GM23248 (cell line): ENCODE measurements at regions not wholly inside any gene's neighbourhood (a gene's known extent, or its start where the extent isn't known, plus 50 kb on each side); places are given as distances from the start of the nearest gene placed in this dataset.

Source experiments
- DNase-seq: peaks from one replicate; pipeline ENCODE4 v3.0.0-alpha.2; 2015
- H2AFZ ChIP-seq: fragments of 200-600 bp; sonication (generic); 2 replicates; pipeline ENCODE4 v1.6.1; 2016; ENCODE audit warnings: antibody characterized with exemption
- H3F3A ChIP-seq: fragments of 200-600 bp; sonication (generic); 2 replicates; pipeline ENCODE4 v1.6.1; 2016; ENCODE audit warnings: mild to moderate bottlenecking, antibody characterized with exemption, mixed run types; ENCODE audit not compliant: insufficient read depth
- H3K27ac ChIP-seq: fragments of 200-600 bp; sonication (generic); 2 replicates; pipeline ENCODE4 v1.5.1; 2016; ENCODE audit warnings: mild to moderate bottlenecking
- H3K27me3 ChIP-seq: fragments of 200-600 bp; sonication (generic); replicated peaks from 2 replicates; pipeline ENCODE4 v1.6.1; 2016; ENCODE audit warnings: mild to moderate bottlenecking; ENCODE audit not compliant: insufficient read depth
- H3K36me3 ChIP-seq: fragments of 200-600 bp; sonication (generic); 2 replicates; pipeline ENCODE4 v1.6.1; 2016; ENCODE audit warnings: low read depth, mild to moderate bottlenecking
- H3K4me1 ChIP-seq: fragments of 200-600 bp; sonication (generic); 2 replicates; pipeline ENCODE4 v1.6.1; 2016; ENCODE audit warnings: mild to moderate bottlenecking; ENCODE audit not compliant: insufficient read depth
- H3K4me2 ChIP-seq: fragments of 200-600 bp; sonication (generic); one replicate; pipeline ENCODE4 v1.6.1; 2016; ENCODE audit warnings: mild to moderate bottlenecking; ENCODE audit not compliant: unreplicated experiment
- H3K4me3 ChIP-seq: fragments of 200-600 bp; sonication (generic); 2 replicates; pipeline ENCODE4 v1.5.1; 2016; ENCODE audit warnings: mild to moderate bottlenecking
- H3K79me2 ChIP-seq: fragments of 200-600 bp; sonication (generic); 2 replicates; pipeline ENCODE4 v1.6.1; 2016; ENCODE audit warnings: mild to moderate bottlenecking; ENCODE audit not compliant: insufficient read depth
- H3K9ac ChIP-seq: fragments of 200-600 bp; sonication (generic); 2 replicates; pipeline ENCODE4 v1.6.1; 2016; ENCODE audit warnings: mild to moderate bottlenecking
- H3K9me2 ChIP-seq: fragments of 200-600 bp; sonication (generic); 2 replicates; pipeline ENCODE4 v1.6.1; 2016; ENCODE audit warnings: mixed run types, mild to moderate bottlenecking, moderate library complexity; ENCODE audit not compliant: insufficient read depth
- H3K9me3 ChIP-seq: fragments of 200-600 bp; sonication (generic); one replicate; pipeline ENCODE4 v1.6.1; 2017; ENCODE audit warnings: low read depth
- H4K20me1 ChIP-seq: fragments of 200-600 bp; sonication (generic); 2 replicates; pipeline ENCODE4 v1.6.0; 2016; ENCODE audit not compliant: insufficient read depth
- EZH2 ChIP-seq: fragments of 200-600 bp; sonication (generic); IDR thresholded peaks from 2 replicates; pipeline ENCODE4 v1.6.1; 2018; ENCODE audit warnings: antibody characterized with exemption, mild to moderate bottlenecking; ENCODE audit not compliant: insufficient read depth, poor library complexity, severe bottlenecking
- EZH2phosphoT487 ChIP-seq: fragments of 200-600 bp; sonication (generic); IDR thresholded peaks from 2 replicates; pipeline ENCODE4 v1.6.1; 2018; ENCODE audit warnings: antibody characterized with exemption, moderate library complexity, mild to moderate bottlenecking, low read depth; ENCODE audit not compliant: insufficient read depth
- WGBS, 2 experiments: methylation state at CpG; one replicate each; pipeline ENCODE4 v1.1.6; 2015 to 2017; ENCODE audit warnings: low lambda C conversion rate in 2 of 2, low coverage in 1 of 2; ENCODE audit errors: missing lambda C conversion rate in 2 of 2; 5-methylcytosine and 5-hydroxymethylcytosine counted together
- in situ Hi-C: fragments of 300-500 bp; cut with MboI; formaldehyde crosslinking; loops from 2 replicates; pipeline ENCODE4 v1.15.0; 2020

- Histone ChIP-seq H3K27me3 (peaks cover 22% of the 10 kb centered on the region), H3K4me1 (no peaks in the 10 kb centered on the region), H3K4me2 (no peak overlapping the region), H3K36me3 (no peaks in the 10 kb centered on the region), H3K79me2 (no peaks in the 10 kb centered on the region), H3K27ac (no peak overlapping the region), H3K9me2 (no peaks in the 10 kb centered on the region), H3K9ac (no peak overlapping the region), H2AFZ (no peak overlapping the region), H4K20me1 (no peaks in the 10 kb centered on the region), H3K4me3 (no peak overlapping the region), H3K9me3 (no peaks in the 10 kb centered on the region), H3F3A (no peaks in the 10 kb centered on the region)
- in situ Hi-C loops: no loop called here
- no peak for DNase-seq
- WGBS, 2 experiments: 71% methylated on average over 22 of the region's 22 CpGs
- TF ChIP-seq EZH2phosphoT487 (no peak), EZH2 (no peak)
These were observed 66.4 kb downstream of the KCNF1 start for GRCh38 chr2:10978090-10978670.

- WGBS, 2 experiments: 66 to 73% methylated on average over 3 of the region's 3 CpGs
- in situ Hi-C loops: no loop called here
- Histone ChIP-seq H3F3A (no peaks in the 10 kb centered on the region), H3K9me3 (no peaks in the 10 kb centered on the region), H3K9ac (no peak overlapping the region), H3K4me3 (no peak overlapping the region), H3K27me3 (peaks cover 23% of the 10 kb centered on the region), H3K4me1 (no peaks in the 10 kb centered on the region), H3K36me3 (no peaks in the 10 kb centered on the region), H4K20me1 (no peaks in the 10 kb centered on the region), H3K27ac (no peak overlapping the region), H3K79me2 (no peaks in the 10 kb centered on the region), H2AFZ (no peak overlapping the region), H3K4me2 (no peak overlapping the region), H3K9me2 (no peaks in the 10 kb centered on the region)
- TF ChIP-seq EZH2phosphoT487 (no peak), EZH2 (no peak)
- no peak for DNase-seq
These were observed 68.3 kb downstream of the KCNF1 start for GRCh38 chr2:10980071-10980470.

GRCh38 chr2:10980886-10981425, 69.2 kb downstream of the KCNF1 start:
- H4K20me1 ChIP-seq: no peaks in the 10 kb centered on the region
- H3K36me3 ChIP-seq: no peaks in the 10 kb centered on the region
- no peak overlapping the region for H2AFZ ChIP-seq
- H3K9me3 ChIP-seq: no peaks in the 10 kb centered on the region
- no peaks in the 10 kb centered on the region for H3K4me1 ChIP-seq
- 69 to 73% methylated on average over 7 of the region's 7 CpGs for WGBS, 2 experiments
- H3K27me3 ChIP-seq: peaks cover 23% of the 10 kb centered on the region
- TF ChIP-seq EZH2phosphoT487 (no peak), EZH2 (no peak)
- in situ Hi-C loops: no loop called here
- H3K4me3 ChIP-seq: no peak overlapping the region
- H3K79me2 ChIP-seq: no peaks in the 10 kb centered on the region
- DNase-seq: no peak
- no peak overlapping the region for H3K4me2 ChIP-seq
- no peaks in the 10 kb centered on the region for H3F3A ChIP-seq
- H3K9me2 ChIP-seq: no peaks in the 10 kb centered on the region
- H3K9ac ChIP-seq: no peak overlapping the region
- no peak overlapping the region for H3K27ac ChIP-seq

GRCh38 chr2:10981451-10981850, 69.7 kb downstream of the KCNF1 start:
- H4K20me1 ChIP-seq: no peaks in the 10 kb centered on the region
- no peaks in the 10 kb centered on the region for H3K79me2 ChIP-seq
- H2AFZ ChIP-seq: no peak overlapping the region
- no peaks in the 10 kb centered on the region for H3K36me3 ChIP-seq
- no peak overlapping the region for H3K4me3 ChIP-seq
- H3K27me3 ChIP-seq: peaks cover 23% of the 10 kb centered on the region
- 88 to 90% methylated on average over 7 of the region's 7 CpGs for WGBS, 2 experiments
- no peak overlapping the region for H3K4me2 ChIP-seq
- no peaks in the 10 kb centered on the region for H3K9me2 ChIP-seq
- DNase-seq: no peak
- in situ Hi-C loops: no loop called here
- H3F3A ChIP-seq: no peaks in the 10 kb centered on the region
- no peak overlapping the region for H3K27ac ChIP-seq
- TF ChIP-seq EZH2phosphoT487 (no peak), EZH2 (no peak)
- no peaks in the 10 kb centered on the region for H3K9me3 ChIP-seq
- H3K9ac ChIP-seq: no peak overlapping the region
- H3K4me1 ChIP-seq: no peaks in the 10 kb centered on the region

GRCh38 chr2:10981941-10982431, 70.3 kb downstream of the KCNF1 start:
- H3F3A ChIP-seq: no peaks in the 10 kb centered on the region
- H3K4me1 ChIP-seq: no peaks in the 10 kb centered on the region
- H2AFZ ChIP-seq: no peak overlapping the region
- no peak overlapping the region for H3K4me3 ChIP-seq
- H3K36me3 ChIP-seq: no peaks in the 10 kb centered on the region
- no peaks in the 10 kb centered on the region for H3K9me3 ChIP-seq
- no peaks in the 10 kb centered on the region for H3K9me2 ChIP-seq
- WGBS, 2 experiments: 78 to 81% methylated on average over 13 of the region's 13 CpGs
- no peak for DNase-seq
- H3K4me2 ChIP-seq: no peak overlapping the region
- no peaks in the 10 kb centered on the region for H3K79me2 ChIP-seq
- no peak overlapping the region for H3K9ac ChIP-seq
- no peaks in the 10 kb centered on the region for H4K20me1 ChIP-seq
- no peak for TF ChIP-seq EZH2phosphoT487
- TF ChIP-seq EZH2: no peak
- peaks cover 18% of the 10 kb centered on the region for H3K27me3 ChIP-seq
- H3K27ac ChIP-seq: no peak overlapping the region
- in situ Hi-C loops: no loop called here
